ENCODE measurements at regions not wholly inside any gene's neighbourhood (a gene's known extent, or its start where the extent isn't known, plus 50 kb on each side); places are given as distances from the start of the nearest gene placed in this dataset.

GRCh38 chr11:112608509-112608908 lies 347.8 kb upstream of the PLET1 start:
- no peak for TF ChIP-seq CTCF (IDR thresholded peaks at IDR 0.05; ENCODE audit: insufficient read depth, low read depth, low read length)
- no peak overlapping the region for H3K4me3 ChIP-seq (ENCODE audit: low read depth, low read length)
- no peak for DNase-seq (ENCODE audit: low read depth)

DNA sequence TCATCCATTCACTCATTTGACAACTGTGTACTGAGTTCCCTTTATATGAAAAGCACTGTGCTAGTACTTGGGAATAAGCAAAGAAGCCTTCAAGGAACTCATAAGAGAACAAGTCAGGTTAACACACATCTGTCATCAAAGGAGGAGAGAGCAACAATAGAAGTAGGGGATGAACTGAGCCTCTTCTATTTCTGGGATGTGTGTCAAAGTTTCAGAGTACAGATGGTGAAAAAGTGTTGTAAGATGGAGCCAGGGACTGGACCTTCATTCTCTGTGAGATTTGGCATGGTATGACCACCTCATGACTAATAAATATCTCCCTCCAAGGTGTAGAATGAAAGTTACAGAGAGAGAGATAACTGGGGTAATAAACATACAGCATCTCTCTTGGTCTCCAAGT lies 349.8 kb upstream of the PLET1 start:
- H3K4me3 ChIP-seq (ENCODE audit: low read depth, low read length) = no peak overlapping the region
- TF ChIP-seq CTCF (IDR thresholded peaks at IDR 0.05; ENCODE audit: insufficient read depth, low read depth, low read length) = no peak
- no peak for DNase-seq (ENCODE audit: low read depth)

GRCh38 chr11:112610996-112611750 lies 350.0 kb upstream of the NCAM1 start:
- TF ChIP-seq CTCF (IDR thresholded peaks at IDR 0.05; ENCODE audit: insufficient read depth, low read depth, low read length) = no peak
- no peak for DNase-seq (ENCODE audit: low read depth)
- no peak overlapping the region for H3K4me3 ChIP-seq (ENCODE audit: low read depth, low read length)

GRCh38 chr11:112611771-112612170 lies 349.4 kb upstream of the NCAM1 start:
- DNase-seq (ENCODE audit: low read depth) = no peak
- TF ChIP-seq CTCF (IDR thresholded peaks at IDR 0.05; ENCODE audit: insufficient read depth, low read depth, low read length) = no peak
- H3K4me3 ChIP-seq (ENCODE audit: low read depth, low read length) = no peak overlapping the region

DNA sequence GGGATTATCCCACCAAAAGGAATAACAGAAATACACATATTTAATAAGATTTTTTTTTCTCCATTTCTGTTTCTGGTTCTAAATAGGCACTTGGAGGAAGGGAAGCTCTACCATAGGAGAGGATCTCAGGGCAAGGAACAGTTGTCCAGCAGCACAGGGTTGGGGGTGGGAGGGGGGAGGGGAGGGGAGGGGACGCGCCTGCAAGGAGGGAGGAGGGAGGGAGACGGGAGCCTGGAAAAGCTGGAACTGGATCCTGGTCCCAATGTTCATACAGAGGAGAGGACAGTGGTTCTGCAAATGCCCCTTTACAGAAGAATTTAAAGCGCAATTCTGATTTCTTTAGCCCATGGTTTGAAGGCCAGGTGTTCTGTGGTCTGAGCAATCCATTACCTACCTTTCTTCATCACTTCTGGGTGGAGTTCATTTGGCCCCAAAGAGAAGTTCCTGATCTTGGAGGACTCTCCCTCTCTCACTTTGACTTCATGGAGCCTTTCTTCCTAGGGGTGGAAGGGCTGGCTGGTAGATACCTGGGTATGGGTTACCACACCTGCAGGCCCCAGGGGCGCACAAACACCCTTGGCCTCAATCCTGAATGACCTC lies 348.9 kb upstream of the NCAM1 start:
- no peak for TF ChIP-seq CTCF (IDR thresholded peaks at IDR 0.05; ENCODE audit: insufficient read depth, low read depth, low read length)
- DNase-seq (ENCODE audit: low read depth) = no peak
- H3K4me3 ChIP-seq (ENCODE audit: low read depth, low read length) = no peak overlapping the region

- no peak for TF ChIP-seq CTCF (IDR thresholded peaks at IDR 0.05; ENCODE audit: insufficient read depth, low read depth, low read length)
- H3K4me3 ChIP-seq (ENCODE audit: low read depth, low read length) = no peak overlapping the region
- DNase-seq (ENCODE audit: low read depth) = peak; percentile 4
Observed at GRCh38 chr11:112613051-112613972, 347.9 kb upstream of the NCAM1 start.
